Kidney tubule cell (primary cell): ENCODE measurements at regions not wholly inside any gene's neighbourhood (a gene's known extent, or its start where the extent isn't known, plus 50 kb on each side); places are given as distances from the start of the nearest gene placed in this dataset.
"Not testable (repeated sequence)": the region's sequence is repeated elsewhere in the genome, so short reads cannot be mapped to it uniquely, and the experiment has no call there.

Source experiments
- DNase-seq: peaks from one replicate; pipeline ENCODE4 v3.0.0-alpha.2; 2018; ENCODE audit warnings: low spot score

DNA sequence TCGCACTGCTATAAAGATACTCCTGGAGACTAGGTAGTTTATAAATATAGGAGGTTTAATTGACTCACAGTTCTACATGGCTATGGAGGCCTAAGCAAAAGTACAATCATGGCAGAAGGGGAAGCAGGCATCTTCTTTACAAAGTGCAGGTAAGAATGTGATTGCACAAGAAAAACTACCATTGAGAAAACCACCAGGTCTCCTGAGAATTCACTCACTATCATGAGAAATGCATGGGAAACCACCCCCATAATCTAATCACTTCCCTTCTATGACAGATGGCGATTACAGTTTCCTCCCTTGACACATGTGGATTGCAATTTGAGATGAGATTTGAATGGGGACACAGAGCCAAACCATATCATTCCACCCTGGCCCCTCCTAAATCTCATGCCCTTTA, 121.2 kb upstream of the ST8SIA4 start:
- DNase-seq: no peak

DNA sequence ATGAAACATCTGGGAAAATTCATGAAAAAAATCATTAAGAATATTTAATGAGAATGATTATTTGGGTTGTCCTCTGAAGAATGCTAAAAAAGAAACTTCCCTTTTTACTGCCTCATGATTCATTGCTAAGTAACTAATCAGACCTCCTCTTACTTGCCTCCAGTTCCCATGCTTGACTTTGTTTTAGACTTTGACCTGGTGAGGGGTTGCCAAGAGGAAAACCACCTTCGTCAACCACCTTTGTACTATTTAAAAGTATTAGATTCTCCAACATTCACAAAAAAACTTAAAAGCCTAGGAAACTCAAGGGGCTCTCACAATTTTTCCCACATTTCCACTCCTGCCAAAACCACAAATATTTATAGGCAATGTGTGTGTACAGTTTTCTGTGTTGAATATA, 115.2 kb upstream of the ST8SIA4 start:
- DNase-seq: no peak

DNA sequence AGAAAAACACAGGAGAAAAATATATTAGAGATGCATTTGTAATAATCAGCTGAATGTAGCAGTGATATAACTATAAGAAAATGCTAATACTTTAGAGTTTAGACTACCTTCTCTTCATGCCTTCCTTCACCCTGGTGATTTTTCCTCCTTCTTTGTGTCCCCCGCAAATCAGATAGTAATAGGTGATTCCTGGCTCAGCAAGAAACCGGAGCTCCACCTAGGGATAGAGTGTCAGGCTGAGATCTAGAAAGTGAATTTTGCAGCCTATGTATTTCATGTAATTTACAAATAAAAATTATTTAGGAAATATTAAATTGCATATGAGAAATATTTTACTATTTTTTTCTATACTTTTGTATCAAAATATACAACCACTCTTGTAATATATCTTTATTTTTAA, 109.8 kb upstream of the ST8SIA4 start:
- DNase-seq: no peak

DNA sequence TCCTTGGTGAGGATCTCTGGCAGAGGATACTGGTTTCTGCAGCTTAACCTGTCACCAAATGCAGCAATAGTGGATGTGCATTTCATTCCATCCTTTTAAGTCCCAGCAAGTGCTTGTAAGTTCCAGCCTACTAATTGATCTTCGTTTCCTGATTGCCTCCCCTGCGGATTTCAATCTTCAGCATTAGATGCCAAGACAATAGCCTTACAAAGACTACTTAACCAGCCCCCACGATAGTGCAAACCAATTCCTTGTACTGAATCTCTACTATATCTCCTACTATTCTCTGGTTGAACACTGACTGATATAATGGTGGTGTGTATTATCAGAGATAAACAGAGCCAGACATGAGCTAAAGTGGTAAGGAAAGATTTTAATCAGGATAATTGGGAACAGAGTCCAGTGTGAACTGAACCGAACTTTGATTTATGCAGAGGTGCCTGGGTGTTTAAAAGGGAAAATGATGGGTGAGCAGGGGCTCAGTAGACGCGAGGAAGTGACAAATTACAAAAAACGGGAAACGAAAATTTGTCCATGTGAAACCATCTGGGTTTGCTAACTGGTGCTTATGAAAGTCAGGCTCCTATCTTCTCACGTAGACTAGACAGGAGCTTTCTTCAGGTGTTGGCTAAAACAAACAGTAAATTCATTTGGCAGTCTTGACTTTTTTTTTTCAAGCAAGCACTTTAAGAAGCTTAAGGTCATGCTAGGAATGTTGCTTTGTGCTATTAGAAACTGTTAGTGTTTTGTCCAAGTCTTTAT, 106.9 kb upstream of the ST8SIA4 start:
- DNase-seq: no peak

GRCh38 chr5:100992354-100992753, 89.3 kb upstream of the ST8SIA4 start:
- DNase-seq: no peak

DNA sequence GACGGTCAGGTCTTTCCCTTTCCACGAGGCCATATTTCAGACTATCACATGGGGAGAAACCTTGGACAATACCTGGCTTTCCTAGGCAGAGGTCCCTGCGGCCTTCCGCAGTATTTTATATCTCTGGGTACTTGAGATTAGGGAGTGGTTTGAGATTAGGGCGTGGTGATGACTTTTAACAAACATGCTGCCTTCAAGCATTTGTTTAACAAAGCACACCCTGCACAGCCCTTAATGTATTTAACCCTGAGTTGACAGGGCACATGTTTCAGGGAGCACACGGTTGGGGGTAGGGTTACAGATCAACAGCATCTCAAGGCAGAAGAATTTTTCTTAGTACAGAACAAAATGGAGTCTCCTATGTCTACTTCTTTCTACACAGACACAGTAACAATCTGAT, 80.5 kb upstream of the ST8SIA4 start:
- DNase-seq: not testable (repeated sequence)

- DNase-seq: no peak
These were observed 71.0 kb upstream of the ST8SIA4 start for GRCh38 chr5:100974082-100974481.

DNA sequence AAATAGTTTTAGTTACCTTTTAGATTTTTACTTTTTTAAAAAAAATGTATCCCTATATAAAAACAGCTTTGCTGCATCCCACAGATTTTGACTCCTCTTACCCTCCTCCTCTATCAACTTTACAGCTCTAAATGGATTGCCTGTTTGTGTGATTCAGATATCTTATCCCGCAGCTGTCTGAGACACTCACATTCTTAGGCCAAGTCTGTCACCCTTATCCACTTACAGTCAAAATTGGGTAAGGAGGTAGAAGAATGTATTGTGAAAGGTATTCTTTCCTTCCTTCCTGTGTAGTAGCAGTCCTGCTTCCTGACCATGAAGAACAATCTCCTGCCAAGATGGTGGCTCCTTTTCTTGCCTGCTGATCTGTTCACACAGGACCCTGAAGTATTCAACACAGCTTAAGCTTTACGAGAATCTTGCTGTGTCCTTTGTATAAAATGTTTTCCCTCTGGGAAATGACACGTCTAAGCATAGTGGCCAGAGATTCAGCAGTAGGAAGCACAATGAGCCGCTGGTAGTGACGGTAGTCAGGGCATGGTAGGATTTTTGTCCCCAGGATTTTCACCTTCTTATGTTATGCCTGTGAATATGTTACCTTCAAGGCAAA, 67.7 kb upstream of the ST8SIA4 start:
- DNase-seq: no peak

GRCh38 chr5:100965291-100965690, 62.2 kb upstream of the ST8SIA4 start:
- no peak for DNase-seq
